HG03097 (cell line): ENCODE measurements at regions not wholly inside any gene's neighbourhood (a gene's known extent, or its start where the extent isn't known, plus 50 kb on each side); places are given as distances from the start of the nearest gene placed in this dataset.

Source experiments
- ATAC-seq: cut with Tn5 transposase; IDR thresholded peaks from one replicate; pipeline ENCODE4 v1.9.1; 2021; ENCODE audit not compliant: unreplicated experiment, low FRiP score

GRCh38 chr11:19566583-19567379, 145.9 kb upstream of the NAV2 start:
- ATAC-seq = no peak

GRCh38 chr11:19565639-19566038, 147.0 kb upstream of the NAV2 start:
- no peak for ATAC-seq

GRCh38 chr11:19562156-19562555, 150.5 kb upstream of the NAV2 start:
- ATAC-seq = no peak

- no peak for ATAC-seq
Observed at GRCh38 chr11:19561011-19561410, 151.6 kb upstream of the NAV2 start.

GRCh38 chr11:19560156-19560555, 152.5 kb upstream of the NAV2 start:
- ATAC-seq = no peak

- ATAC-seq = no peak
Observed at GRCh38 chr11:19559746-19560145, 152.9 kb upstream of the NAV2 start.

GRCh38 chr11:19558189-19558986, 154.2 kb upstream of the NAV2 start:
- ATAC-seq = no peak

GRCh38 chr11:19557720-19558140, 154.9 kb upstream of the NAV2 start:
- no peak for ATAC-seq

GRCh38 chr11:19557185-19557584, 155.5 kb upstream of the NAV2 start:
- no peak for ATAC-seq

GRCh38 chr11:19555266-19555665, 157.4 kb upstream of the NAV2 start:
- ATAC-seq = no peak

- peak; percentile 56 for ATAC-seq
Observed at GRCh38 chr11:19553683-19554333, 158.8 kb upstream of the NAV2 start.

GRCh38 chr11:19552656-19553260, 159.9 kb upstream of the NAV2 start:
- ATAC-seq = no peak

- no peak for ATAC-seq
Observed at GRCh38 chr11:19552161-19552560, 160.5 kb upstream of the NAV2 start.

- no peak for ATAC-seq
Observed at GRCh38 chr11:19551457-19551856, 161.2 kb upstream of the NAV2 start.

GRCh38 chr11:19547044-19547443, 165.6 kb upstream of the NAV2 start:
- no peak for ATAC-seq

GRCh38 chr11:19546325-19546724, 166.3 kb upstream of the NAV2 start:
- no peak for ATAC-seq

GRCh38 chr11:19541521-19542049, 171.1 kb upstream of the NAV2 start:
- no peak for ATAC-seq

GRCh38 chr11:19539861-19540260, 172.8 kb upstream of the NAV2 start:
- no peak for ATAC-seq

GRCh38 chr11:19537803-19538453, 174.7 kb upstream of the NAV2 start:
- ATAC-seq = no peak

- no peak for ATAC-seq
Observed at GRCh38 chr11:19536131-19536530, 176.5 kb upstream of the NAV2 start.
